Activated naive CD4-positive, alpha-beta T cell treated with anti-CD3 and anti-CD28 coated beads, Interleukin-2, amount 50 U/mL, for 72 hours (primary cell): ENCODE measurements at regions not wholly inside any gene's neighbourhood (a gene's known extent, or its start where the extent isn't known, plus 50 kb on each side); places are given as distances from the start of the nearest gene placed in this dataset.

ENCODE experiments used
- ATAC-seq, 2 donors: fragments of 150-1000 bp; cut with Tn5 transposase; 2 replicates each; pipeline ENCODE4 v1.10.0; 2021; ENCODE audit warnings: mild to moderate bottlenecking in 2 of 2, moderate library complexity in 2 of 2
- DNase-seq, 2 donors: peaks; one replicate each; pipeline ENCODE4 v3.0.0; 2021 to 2022; ENCODE audit warnings: low spot score in 2 of 2
- H3K27ac Mint-ChIP-seq, 2 donors: one replicate each; pipeline ENCODE4 v1.8.0; 2022; ENCODE audit warnings: mild to moderate bottlenecking in 2 of 2, mixed read lengths in 2 of 2
- H3K36me3 Mint-ChIP-seq, 2 donors: one replicate each; pipeline ENCODE4 v1.8.0; 2022; ENCODE audit warnings: mixed read lengths in 2 of 2
- H3K9me3 Mint-ChIP-seq, 2 donors: one replicate each; pipeline ENCODE4 v1.8.0; 2022; ENCODE audit warnings: mixed read lengths in 2 of 2

DNA sequence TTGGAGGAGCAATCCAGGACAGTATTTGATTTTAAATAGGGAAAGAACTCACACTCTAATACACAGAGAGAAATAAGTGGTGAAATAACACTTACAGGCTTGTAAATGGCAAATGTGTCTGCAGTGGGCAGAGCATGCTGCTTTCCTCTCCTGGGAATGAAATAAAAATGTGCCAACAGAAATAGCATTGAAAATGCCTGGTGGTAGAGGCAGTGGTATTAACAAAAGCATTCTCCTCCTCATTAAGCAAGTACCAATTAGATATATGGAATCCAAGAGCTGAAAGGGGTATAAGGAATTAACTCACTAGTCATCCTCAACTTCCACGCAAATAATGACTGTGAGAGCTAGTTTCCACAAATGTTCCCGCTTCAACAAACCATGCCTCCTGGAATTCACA is 364.1 kb upstream of the KCNMB2 start:
- no peaks in the 10 kb centered on the region for H3K9me3 Mint-ChIP-seq
- no peaks in the 10 kb centered on the region for H3K36me3 Mint-ChIP-seq
- H3K27ac Mint-ChIP-seq = no peak overlapping the region
- ATAC-seq = no peak
- DNase-seq = no peak

DNA sequence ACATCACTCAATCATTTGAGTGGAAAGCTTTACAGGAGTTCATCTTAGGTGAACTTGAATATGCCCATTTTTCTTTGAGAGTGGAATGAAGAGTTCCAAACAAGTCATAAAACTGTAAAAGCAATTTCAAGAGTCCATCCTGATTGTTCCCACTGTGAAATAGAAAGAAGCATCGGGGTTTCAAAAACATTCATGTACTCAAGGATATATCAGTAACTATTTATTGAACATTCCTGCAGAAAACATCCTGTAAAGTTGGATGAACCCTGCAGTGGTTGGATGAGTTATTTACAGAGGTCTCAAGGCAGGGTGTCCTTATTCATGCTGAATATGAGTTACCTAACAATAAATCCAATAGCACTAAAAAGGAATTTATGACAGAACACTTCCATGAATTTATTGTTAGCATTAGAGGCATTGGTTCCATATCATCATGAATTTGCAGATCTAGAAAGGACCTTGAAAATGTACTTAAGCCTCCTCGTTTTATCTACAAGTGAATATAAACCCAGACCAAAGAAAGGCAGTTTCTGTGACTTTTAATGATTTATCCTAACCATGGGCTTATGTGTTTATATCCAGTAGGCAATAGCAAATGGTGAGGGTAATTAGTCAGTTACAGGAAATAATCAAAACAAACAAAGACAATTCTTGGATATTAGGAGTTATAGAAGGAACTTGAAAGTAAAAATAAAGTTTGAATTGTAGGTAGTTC is 361.9 kb upstream of the KCNMB2 start:
- Mint-ChIP-seq H3K9me3 (no peaks in the 10 kb centered on the region), H3K27ac (no peak overlapping the region), H3K36me3 (no peaks in the 10 kb centered on the region)
- DNase-seq = no peak
- no peak for ATAC-seq

DNA sequence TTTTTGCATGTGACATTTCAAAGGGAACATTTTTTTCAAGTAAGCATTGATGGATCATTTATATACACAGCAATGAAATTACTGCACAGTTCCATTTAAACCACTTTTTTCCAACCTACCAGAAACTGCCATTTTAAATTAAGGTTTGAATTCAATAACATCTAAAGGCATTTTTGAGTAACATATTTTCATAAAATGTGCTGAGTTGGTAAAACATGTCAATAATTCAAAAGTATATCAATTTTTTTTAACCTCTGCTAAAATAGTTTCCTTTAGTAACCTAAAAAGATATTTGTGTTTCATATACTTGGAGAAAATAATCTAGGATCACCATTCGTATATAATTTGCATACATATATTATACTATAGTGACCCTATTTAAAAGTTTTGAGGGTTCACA is 355.1 kb upstream of the KCNMB2 start:
- H3K36me3 Mint-ChIP-seq = no peaks in the 10 kb centered on the region
- H3K9me3 Mint-ChIP-seq = no peaks in the 10 kb centered on the region
- no peak overlapping the region for H3K27ac Mint-ChIP-seq
- ATAC-seq (no peak), DNase-seq (no peak)

DNA sequence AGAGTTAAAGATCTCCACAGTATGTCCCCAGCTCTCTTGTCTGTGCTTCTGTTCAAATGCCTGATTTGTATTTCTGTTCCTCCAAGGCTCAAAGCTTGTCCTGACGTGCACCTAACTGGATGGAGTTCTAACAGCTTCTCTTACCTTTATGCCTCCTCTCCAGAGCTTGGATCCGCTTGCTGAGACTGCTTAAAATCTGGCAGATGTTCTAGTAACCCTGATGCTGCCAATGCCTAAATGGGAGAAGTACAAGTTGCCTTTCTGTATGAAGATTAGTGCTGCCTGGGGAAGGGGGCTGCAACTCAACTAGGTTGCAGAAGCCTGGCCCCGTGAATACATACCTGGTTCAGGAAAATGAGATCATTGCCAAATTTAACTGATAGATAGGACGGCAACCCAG is 354.5 kb upstream of the KCNMB2 start:
- no peaks in the 10 kb centered on the region for H3K36me3 Mint-ChIP-seq
- ATAC-seq = no peak
- no peak overlapping the region for H3K27ac Mint-ChIP-seq
- H3K9me3 Mint-ChIP-seq = no peaks in the 10 kb centered on the region
- DNase-seq = no peak

DNA sequence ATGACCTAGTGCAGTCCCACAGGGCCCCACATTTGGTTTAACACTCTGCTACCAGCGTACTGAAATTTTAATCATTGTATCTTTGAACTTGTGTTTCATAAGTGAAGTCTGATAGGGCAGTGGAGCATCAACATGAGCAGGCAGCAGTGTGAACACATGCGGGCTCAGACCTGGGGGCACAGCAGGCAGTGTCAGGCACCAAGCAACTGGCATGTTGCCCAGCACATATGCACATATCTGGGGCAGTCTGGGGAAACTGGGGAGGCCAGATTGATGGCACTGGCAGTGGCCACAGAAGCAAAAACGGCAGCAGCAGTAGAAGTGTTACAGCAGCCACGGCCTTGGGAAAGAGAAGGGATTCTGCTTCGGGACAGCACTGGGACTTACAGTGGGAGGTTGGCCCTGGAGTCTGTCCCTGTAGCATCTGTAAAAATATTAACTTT is 353.9 kb upstream of the KCNMB2 start:
- no peak overlapping the region for H3K27ac Mint-ChIP-seq
- H3K9me3 Mint-ChIP-seq = no peaks in the 10 kb centered on the region
- ATAC-seq = no peak
- no peaks in the 10 kb centered on the region for H3K36me3 Mint-ChIP-seq
- no peak for DNase-seq

DNA sequence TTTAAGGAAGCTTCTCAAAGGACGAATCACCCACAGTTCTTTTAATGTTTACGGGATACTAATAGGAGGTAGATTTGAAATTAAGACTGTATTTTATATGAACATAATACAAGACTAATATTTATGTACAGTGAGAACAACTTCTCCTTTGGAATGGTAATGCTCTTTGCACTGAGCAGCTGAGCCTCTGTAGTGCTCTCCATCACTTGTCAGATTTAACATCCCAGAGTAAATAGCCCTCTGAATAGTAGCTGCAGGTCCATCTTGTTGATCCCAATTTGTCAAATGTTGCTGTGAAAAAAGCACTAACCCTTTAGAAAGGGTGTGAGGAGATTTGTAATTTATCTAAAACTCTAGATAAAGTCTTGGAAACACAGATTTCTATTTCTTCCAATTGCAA is 351.4 kb upstream of the KCNMB2 start:
- no peak for ATAC-seq
- DNase-seq = no peak
- H3K27ac Mint-ChIP-seq = no peak overlapping the region
- H3K36me3 Mint-ChIP-seq = no peaks in the 10 kb centered on the region
- H3K9me3 Mint-ChIP-seq = no peaks in the 10 kb centered on the region

DNA sequence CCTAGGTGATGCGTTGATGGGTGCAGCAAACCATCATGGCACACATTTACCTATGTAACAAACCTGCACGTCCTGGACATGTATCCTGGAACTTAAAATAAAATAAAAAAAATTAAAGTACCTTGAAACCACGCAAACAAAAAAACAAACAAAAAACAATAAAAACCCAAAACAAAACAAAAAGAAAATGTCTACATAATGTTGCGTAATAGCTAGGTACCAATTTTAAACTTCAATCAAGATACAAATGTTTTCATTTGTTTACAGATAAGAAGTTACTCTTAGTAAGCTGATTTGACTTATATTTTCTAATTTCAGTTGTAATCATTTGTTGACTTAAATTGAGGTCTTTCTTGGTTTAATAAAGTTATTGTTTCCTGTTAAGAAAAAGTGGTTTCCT is 349.6 kb upstream of the KCNMB2 start:
- Mint-ChIP-seq H3K36me3 (no peaks in the 10 kb centered on the region), H3K9me3 (no peaks in the 10 kb centered on the region), H3K27ac (no peak overlapping the region)
- no peak for DNase-seq
- no peak for ATAC-seq

DNA sequence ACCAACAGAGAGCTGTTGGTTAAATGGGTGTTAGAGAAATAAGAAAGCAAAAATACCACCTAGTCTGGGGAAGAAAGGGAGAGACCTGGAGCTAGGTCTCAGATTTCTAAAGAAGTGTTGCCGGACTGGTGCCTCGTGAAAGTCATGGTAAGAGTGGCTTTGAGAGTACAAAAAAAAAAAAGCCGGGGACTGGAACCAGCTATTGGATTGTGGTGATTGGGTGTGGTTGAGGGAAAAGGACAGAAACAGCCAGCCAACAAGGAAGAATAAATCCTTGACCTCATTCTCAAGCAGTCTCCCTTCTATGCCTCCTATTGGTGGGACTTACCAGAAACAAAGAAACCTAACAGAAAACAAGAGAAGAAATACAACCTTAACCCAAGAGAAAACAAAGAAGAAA is 346.4 kb upstream of the KCNMB2 start:
- no peaks in the 10 kb centered on the region for H3K36me3 Mint-ChIP-seq
- H3K9me3 Mint-ChIP-seq = no peaks in the 10 kb centered on the region
- no peak overlapping the region for H3K27ac Mint-ChIP-seq

DNA sequence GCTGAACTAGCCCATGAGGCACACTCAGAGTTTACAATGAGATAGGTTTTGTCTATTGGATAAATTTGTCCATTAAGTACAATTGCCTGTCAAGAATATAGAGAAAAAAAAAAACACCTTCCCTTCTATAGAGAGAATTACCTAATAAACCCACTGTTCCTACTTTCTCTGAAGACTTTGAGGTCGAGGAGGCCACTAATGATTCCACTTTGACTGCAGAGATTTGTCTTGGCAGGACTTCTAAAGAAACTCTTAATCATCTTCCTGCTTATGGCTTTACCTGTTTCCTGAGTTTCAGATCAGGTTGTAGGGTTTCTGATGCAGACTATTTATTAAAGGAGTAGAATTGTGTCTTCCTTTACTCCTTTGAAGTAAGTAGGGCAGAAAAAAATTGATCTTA is 342.4 kb upstream of the KCNMB2 start:
- H3K36me3 Mint-ChIP-seq = no peaks in the 10 kb centered on the region
- H3K27ac Mint-ChIP-seq = no peak overlapping the region
- ATAC-seq (no peak), DNase-seq (no peak)
- no peaks in the 10 kb centered on the region for H3K9me3 Mint-ChIP-seq

More for the DNA sequence above, 346.4 kb upstream of the KCNMB2 start:
- ATAC-seq (no peak), DNase-seq (no peak)

DNA sequence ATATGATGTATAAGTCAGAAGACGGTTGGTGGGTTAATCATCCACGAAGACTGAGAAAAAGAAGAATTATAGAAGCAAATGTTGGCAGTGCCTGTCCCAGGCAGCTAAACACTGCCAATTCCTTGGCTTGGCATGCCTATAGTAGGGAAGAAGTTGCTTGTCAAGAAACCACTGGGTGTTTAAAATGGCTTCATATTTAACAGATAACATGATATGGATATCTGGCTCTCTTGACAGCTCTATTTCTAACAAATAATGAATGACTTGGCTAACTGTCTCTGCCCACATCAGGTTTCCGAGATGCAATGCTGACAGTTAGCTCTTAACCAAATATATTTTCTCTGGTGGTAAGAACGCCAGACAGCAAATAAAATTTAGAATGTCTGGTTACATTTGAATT is 341.7 kb upstream of the KCNMB2 start:
- ATAC-seq (no peak), DNase-seq (no peak)
- H3K36me3 Mint-ChIP-seq = no peaks in the 10 kb centered on the region
- H3K9me3 Mint-ChIP-seq = no peaks in the 10 kb centered on the region
- H3K27ac Mint-ChIP-seq = no peak overlapping the region

DNA sequence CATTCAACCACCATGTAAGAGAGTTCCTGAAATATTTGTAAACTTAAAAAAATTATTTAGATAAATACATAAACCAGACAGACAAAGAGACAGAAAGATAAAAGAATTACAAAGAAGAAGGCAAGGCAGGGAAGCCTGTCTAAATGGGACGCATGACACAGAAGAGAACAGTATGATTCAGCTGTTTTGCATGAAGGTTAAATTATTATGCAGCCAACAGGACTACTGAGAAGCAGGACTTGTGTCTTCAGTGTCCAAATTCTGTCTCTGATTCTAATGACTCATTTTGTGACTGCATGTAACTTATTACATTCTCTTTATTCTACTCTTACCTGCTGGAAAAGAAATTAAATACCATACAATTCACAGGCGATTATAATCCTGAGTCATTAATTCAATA is 340.4 kb upstream of the KCNMB2 start:
- no peak overlapping the region for H3K27ac Mint-ChIP-seq
- ATAC-seq = no peak
- H3K9me3 Mint-ChIP-seq = no peaks in the 10 kb centered on the region
- no peaks in the 10 kb centered on the region for H3K36me3 Mint-ChIP-seq
- no peak for DNase-seq

DNA sequence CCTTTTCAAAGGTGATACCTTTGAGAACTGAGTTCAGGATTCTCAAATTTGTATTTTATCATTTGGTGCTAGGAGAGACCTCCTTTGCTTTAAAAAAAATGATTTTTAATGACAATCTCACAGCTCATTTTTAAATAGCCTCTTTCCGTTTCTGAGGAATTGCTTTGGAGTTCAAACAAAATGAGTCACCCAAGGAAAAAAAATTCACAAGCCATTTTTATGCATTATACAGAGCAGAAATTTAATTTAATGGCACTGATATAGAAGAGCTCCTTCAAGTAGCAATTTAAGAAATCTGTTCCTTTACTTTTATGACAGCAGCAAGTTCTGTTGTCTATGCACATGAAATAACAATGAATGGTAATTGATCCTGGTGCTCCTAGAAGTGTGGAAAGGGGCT is 337.9 kb upstream of the KCNMB2 start:
- DNase-seq (no peak), ATAC-seq (no peak)
- Mint-ChIP-seq H3K9me3 (no peaks in the 10 kb centered on the region), H3K27ac (no peak overlapping the region), H3K36me3 (no peaks in the 10 kb centered on the region)

DNA sequence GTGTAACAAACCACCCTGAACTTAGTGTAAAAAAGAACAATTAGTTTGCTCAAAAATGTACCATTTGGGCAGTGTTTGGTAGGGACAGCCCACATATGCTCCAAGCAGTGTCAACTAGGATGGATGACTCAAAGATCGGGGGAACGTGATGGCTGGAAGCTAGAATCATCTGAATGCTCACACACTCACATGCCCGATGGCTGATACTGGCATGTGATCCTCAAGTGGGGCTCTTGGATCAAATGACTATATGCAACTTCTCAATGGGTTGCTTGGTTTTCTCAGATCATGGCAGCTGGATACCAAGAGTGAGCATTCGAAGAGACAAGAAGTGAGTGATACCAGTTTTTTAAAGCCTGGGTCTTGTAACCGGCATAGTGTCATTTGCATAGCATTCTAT is 335.9 kb upstream of the KCNMB2 start:
- no peak overlapping the region for H3K27ac Mint-ChIP-seq
- no peaks in the 10 kb centered on the region for H3K36me3 Mint-ChIP-seq
- ATAC-seq (no peak), DNase-seq (no peak)
- H3K9me3 Mint-ChIP-seq = no peaks in the 10 kb centered on the region

DNA sequence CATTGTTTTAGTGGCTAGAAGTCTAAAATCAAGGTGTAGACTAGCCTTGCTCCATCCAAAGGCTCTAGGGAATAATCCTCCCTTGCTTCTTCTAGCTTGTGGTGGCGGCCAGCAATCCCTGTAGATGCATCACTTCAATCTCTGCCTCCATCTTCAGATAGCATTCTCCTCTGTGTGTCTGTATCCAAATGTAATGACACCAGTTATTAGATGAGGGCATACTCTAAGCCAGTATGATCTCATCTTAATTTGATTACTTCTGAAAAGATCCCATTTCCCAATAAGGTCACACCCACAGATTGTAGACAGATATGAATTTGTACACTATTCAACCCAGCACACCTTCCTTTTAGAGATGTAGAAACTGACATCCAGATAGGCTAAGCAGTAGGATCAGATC is 334.5 kb upstream of the KCNMB2 start:
- DNase-seq = no peak
- H3K36me3 Mint-ChIP-seq = no peaks in the 10 kb centered on the region
- no peak for ATAC-seq
- no peak overlapping the region for H3K27ac Mint-ChIP-seq
- no peaks in the 10 kb centered on the region for H3K9me3 Mint-ChIP-seq

DNA sequence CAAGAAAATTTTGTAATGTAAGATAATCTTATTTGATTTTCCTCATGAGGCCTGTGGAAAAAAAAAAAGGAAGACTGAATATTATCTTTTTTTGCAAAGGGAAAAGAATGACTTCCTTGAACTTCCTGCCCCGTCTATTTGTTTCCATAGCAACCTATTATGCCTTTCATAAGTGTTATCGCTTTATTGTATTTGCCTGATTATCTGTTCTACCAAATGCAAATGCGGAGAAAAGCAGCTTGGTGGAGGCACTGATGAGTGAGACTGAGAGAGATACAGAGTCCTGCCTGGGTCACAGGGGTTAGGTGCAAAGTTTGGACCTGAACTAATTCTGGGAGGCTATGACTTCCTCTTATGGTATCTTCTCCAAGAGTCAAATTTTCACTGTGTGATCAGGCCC is 334.0 kb upstream of the KCNMB2 start:
- DNase-seq (no peak), ATAC-seq (no peak)
- Mint-ChIP-seq H3K36me3 (no peaks in the 10 kb centered on the region), H3K27ac (no peak overlapping the region), H3K9me3 (no peaks in the 10 kb centered on the region)

DNA sequence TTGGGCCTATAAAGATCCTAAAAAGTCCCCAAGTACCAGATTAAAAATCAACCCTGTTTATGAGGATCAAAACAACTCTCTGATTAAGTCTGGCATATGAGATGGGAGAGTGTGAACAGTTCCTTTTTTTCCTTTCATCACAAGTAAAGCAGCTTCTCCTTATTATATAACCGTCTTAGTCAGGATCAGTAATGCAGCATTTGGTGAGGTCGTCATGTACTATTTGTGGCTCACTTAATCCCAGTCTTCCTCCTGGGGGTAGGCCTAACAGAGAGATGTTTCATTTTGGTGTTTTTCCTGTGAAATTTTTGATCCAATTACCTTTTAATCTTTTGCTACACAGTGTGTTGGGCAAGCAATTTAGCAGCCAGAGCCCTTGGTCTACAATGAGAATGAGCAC is 333.1 kb upstream of the KCNMB2 start:
- no peak for DNase-seq
- H3K36me3 Mint-ChIP-seq = no peaks in the 10 kb centered on the region
- ATAC-seq = no peak
- no peak overlapping the region for H3K27ac Mint-ChIP-seq
- no peaks in the 10 kb centered on the region for H3K9me3 Mint-ChIP-seq

DNA sequence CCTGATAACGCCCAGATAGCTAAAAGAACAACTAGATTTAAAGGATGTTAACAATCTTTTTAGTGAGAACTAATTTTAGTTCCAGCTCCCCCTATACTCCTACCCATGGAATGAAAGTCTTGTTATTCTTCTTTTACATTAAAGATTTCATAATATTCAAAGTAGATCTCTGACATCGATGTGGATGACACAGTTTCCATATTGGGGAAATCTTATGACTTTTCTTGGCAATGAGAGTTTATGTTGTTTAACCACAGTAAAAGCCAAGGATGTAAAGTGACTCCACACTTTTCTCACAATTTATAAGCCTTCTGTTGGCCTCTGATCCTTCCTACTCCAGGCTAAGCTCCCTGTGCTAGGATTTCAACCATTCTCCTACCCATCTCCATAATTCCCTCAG is 332.6 kb upstream of the KCNMB2 start:
- no peaks in the 10 kb centered on the region for H3K9me3 Mint-ChIP-seq
- DNase-seq = no peak

DNA sequence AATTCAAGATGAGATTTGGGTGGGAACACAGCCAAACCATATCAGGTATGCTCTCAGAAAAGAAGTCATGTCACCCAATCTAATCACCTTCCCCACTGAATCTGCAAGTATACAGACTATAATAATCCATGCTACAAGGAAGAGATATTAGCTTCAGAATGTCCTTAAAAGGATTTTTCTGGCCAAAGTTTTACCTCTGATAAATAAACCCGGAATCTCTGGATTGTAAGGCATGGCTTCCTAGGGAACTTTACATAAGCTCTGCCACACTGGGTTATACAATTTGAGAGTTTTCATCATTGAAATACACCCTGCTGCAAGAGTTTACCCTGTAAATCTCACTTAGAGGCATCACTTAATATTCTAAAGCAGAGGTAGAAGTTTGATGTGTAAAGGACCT is 330.5 kb upstream of the KCNMB2 start:
- DNase-seq (no peak), ATAC-seq (no peak)
- no peak overlapping the region for H3K27ac Mint-ChIP-seq
- no peaks in the 10 kb centered on the region for H3K36me3 Mint-ChIP-seq
- H3K9me3 Mint-ChIP-seq = no peaks in the 10 kb centered on the region

More for the DNA sequence above, 332.6 kb upstream of the KCNMB2 start:
- no peaks in the 10 kb centered on the region for H3K36me3 Mint-ChIP-seq
- no peak overlapping the region for H3K27ac Mint-ChIP-seq
- ATAC-seq = no peak

DNA sequence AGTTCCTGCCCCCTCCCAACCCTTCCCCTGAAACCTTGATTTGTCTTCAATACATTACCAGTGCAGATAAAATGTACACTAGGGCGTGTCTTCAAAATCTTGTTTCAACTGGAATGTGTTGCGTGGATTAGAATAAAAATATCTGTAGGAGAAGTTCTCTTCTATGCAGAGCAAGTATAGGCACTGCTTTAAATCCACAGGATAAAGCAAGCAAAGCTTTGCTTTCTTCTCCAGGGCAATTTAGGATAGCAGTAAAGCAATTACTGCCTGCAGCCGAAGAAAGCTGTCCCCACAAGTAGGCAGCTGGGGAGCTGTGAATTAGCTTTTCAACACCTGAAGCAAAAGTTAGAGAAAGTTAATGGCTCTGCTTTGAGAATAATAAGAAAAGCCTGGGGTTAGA is 329.7 kb upstream of the KCNMB2 start:
- H3K9me3 Mint-ChIP-seq = no peaks in the 10 kb centered on the region
- no peaks in the 10 kb centered on the region for H3K36me3 Mint-ChIP-seq
- ATAC-seq (no peak), DNase-seq (no peak)
- H3K27ac Mint-ChIP-seq = no peak overlapping the region
